Kidney epithelial cell (primary cell): ENCODE measurements at regions not wholly inside any gene's neighbourhood (a gene's known extent, or its start where the extent isn't known, plus 50 kb on each side); places are given as distances from the start of the nearest gene placed in this dataset.

ENCODE experiments used
- DNase-seq: peaks from one replicate; pipeline ENCODE4 v3.0.0-alpha.2; 2010; ENCODE audit warnings: low read depth
- H3K27me3 ChIP-seq: 2 replicates; pipeline ENCODE4 v1.6.0; 2011; ENCODE audit warnings: low read length; ENCODE audit not compliant: control insufficient read depth, insufficient read depth
- H3K36me3 ChIP-seq: 2 replicates; pipeline ENCODE4 v1.5.1; 2011; ENCODE audit warnings: low read length; ENCODE audit not compliant: control insufficient read depth, insufficient read depth
- H3K4me3 ChIP-seq: 2 replicates; pipeline ENCODE4 v1.5.1; 2011; ENCODE audit warnings: low read depth, mild to moderate bottlenecking, control low read depth, low read length
- TF ChIP-seq, protein P1 (sequence below): IDR thresholded peaks from 2 replicates; pipeline ENCODE4 v1.5.1; 2011; ENCODE audit warnings: mild to moderate bottlenecking, moderate library complexity, low read length, control low read depth, inconsistent platforms; ENCODE audit not compliant: insufficient read depth, poor library complexity, severe bottlenecking

DNA sequence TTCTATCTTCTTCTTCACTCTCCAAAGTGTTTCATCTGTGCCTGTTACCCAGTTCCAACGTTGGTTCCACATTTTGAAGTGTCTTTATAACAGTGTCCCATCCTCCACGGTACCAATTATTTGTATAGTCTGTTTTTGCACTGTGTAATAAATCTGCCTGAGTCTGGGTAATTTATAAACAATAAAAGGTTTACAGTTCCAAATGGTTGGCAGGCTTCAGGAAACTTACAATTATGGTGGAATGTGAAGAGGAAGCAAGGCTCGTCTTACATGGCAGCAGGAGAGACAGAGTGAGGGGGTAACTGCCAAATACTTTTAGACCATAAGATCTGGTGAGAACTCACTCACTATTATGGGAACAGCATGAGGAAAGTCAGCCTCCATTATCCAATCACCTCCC is 465.4 kb upstream of the CDH9 start:
- Histone ChIP-seq H3K36me3 (no peaks in the 10 kb centered on the region), H3K27me3 (no peaks in the 10 kb centered on the region), H3K4me3 (no peak overlapping the region)
- TF ChIP-seq, protein P1, sequence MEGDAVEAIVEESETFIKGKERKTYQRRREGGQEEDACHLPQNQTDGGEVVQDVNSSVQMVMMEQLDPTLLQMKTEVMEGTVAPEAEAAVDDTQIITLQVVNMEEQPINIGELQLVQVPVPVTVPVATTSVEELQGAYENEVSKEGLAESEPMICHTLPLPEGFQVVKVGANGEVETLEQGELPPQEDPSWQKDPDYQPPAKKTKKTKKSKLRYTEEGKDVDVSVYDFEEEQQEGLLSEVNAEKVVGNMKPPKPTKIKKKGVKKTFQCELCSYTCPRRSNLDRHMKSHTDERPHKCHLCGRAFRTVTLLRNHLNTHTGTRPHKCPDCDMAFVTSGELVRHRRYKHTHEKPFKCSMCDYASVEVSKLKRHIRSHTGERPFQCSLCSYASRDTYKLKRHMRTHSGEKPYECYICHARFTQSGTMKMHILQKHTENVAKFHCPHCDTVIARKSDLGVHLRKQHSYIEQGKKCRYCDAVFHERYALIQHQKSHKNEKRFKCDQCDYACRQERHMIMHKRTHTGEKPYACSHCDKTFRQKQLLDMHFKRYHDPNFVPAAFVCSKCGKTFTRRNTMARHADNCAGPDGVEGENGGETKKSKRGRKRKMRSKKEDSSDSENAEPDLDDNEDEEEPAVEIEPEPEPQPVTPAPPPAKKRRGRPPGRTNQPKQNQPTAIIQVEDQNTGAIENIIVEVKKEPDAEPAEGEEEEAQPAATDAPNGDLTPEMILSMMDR: no peak
- no peak for DNase-seq

DNA sequence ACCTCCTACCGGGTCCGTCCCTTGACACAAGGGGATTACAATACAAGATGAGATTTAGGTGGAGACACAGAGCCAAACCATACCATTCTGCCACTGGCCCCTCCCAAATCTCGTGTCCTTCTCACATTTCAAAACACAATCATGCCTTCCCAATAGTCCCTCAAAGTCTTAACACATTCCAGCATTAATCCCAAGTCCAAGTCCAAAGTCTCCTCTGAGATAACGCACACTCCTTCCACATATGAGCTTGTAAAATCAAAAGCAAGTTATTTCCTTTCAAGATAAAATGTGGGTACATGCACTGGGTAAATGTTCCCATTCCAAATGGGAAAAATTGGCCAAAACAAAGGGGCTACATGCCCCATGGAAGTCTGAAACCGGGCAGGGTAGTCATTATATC is 463.9 kb upstream of the CDH9 start:
- Histone ChIP-seq H3K36me3 (no peaks in the 10 kb centered on the region), H3K27me3 (no peaks in the 10 kb centered on the region), H3K4me3 (no peak overlapping the region)
- TF ChIP-seq, protein P1: no peak
- DNase-seq: no peak

DNA sequence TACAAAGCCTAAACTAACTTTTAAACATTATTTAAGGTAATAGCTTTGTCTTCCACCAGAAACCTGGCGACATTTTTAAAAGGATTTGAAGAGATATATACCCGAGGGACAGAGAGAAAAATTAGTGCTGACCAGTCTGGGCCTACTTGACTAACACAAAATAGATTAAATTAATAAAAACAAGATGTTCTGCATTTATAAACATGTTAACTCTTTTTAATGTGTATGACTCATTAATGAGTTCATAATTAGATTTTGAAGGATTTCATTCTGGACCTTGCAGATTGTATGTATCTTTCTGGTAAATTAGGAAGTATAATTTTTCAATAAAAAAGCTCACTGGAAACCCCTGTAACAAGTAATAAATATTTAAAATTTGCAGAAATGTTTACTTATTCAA is 459.1 kb upstream of the CDH9 start:
- Histone ChIP-seq H3K4me3 (no peak overlapping the region), H3K27me3 (no peaks in the 10 kb centered on the region), H3K36me3 (no peaks in the 10 kb centered on the region)
- no peak for DNase-seq
- TF ChIP-seq, protein P1: no peak

DNA sequence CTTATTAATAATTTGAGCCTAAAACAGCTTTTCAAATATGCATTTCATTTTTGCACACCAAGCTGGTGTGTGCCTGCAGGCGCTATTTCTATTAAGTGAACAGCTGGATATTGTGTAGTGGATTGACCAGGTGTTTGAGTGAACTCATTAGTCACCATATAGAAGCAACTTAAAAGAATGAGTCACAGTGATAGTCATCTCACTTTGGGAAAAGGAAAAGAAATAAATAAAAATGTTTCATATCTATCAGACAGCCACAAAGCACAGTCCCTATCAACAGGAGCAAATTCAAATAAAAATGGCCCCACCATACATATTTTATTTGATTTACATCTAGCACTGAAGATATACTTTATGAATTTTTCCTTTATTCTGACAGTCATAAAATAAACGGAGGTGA is 456.5 kb upstream of the CDH9 start:
- Histone ChIP-seq H3K36me3 (no peaks in the 10 kb centered on the region), H3K4me3 (no peak overlapping the region), H3K27me3 (no peaks in the 10 kb centered on the region)
- DNase-seq: peak; percentile 26
- TF ChIP-seq, protein P1: no peak

DNA sequence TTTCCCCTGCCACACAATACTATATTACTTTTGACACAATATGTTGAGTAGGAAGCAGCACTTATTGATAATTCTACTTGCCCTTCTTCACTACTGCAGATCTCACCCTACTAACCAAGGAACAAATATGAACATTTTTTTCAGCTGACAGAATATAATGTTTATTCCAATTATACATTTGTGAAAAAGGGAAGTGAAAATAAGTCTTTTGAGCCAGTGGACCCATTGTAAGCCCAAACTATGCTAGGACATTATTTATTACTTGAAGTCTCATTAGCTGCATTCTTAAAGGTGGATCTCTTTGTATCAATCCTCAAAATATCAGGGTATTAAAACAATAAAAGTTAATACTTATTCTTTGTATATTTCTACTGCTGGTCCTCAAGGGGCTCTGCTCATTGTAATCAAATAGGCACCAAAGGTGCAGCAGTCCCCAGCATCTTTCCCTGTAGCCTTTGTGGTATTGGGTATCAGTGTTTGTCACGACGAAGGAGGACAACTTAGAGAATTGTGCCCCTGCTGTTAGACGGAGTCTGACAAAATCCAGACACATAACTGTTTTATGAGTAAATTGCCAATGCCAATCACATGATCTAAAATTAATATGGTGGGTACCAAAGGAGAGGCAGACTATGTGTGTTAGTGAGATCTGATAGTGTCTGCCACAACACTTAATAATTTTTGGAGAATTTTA is 453.5 kb upstream of the CDH9 start:
- Histone ChIP-seq H3K27me3 (no peaks in the 10 kb centered on the region), H3K36me3 (no peaks in the 10 kb centered on the region), H3K4me3 (no peak overlapping the region)
- DNase-seq: no peak
- TF ChIP-seq, protein P1: no peak

DNA sequence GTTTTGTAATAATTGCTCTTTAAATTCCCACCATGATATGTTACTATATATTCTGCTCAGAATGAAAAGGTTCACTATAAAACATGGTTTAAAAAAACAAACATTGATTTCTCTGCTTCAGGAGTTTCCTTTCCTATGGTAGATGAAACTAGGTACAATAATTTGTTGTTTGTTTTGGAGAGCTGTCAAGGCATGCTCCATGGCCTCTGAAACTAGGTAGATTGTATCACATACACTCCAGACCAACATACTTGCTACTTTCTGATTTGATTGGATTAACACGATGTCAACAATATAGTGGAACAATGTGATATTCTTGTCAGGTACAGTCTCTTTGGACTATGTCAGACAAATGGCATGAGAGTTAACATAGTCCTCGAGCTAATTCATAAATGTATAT is 452.7 kb upstream of the CDH9 start:
- no peak for DNase-seq
- H3K4me3 ChIP-seq: no peak overlapping the region
- TF ChIP-seq, protein P1: no peak
- H3K36me3 ChIP-seq: no peaks in the 10 kb centered on the region
- H3K27me3 ChIP-seq: no peaks in the 10 kb centered on the region
